LNCAP (cell line): ENCODE measurements at regions not wholly inside any gene's neighbourhood (a gene's known extent, or its start where the extent isn't known, plus 50 kb on each side); places are given as distances from the start of the nearest gene placed in this dataset.

Experiments used
- TF ChIP-seq, protein P1 (sequence below): fragments of 450-650 bp; IDR thresholded peaks from 2 replicates; pipeline ENCODE4 v1.5.1; 2017; ENCODE audit warnings: mild to moderate bottlenecking

- TF ChIP-seq, protein P1, sequence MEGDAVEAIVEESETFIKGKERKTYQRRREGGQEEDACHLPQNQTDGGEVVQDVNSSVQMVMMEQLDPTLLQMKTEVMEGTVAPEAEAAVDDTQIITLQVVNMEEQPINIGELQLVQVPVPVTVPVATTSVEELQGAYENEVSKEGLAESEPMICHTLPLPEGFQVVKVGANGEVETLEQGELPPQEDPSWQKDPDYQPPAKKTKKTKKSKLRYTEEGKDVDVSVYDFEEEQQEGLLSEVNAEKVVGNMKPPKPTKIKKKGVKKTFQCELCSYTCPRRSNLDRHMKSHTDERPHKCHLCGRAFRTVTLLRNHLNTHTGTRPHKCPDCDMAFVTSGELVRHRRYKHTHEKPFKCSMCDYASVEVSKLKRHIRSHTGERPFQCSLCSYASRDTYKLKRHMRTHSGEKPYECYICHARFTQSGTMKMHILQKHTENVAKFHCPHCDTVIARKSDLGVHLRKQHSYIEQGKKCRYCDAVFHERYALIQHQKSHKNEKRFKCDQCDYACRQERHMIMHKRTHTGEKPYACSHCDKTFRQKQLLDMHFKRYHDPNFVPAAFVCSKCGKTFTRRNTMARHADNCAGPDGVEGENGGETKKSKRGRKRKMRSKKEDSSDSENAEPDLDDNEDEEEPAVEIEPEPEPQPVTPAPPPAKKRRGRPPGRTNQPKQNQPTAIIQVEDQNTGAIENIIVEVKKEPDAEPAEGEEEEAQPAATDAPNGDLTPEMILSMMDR: no peak
Observed at GRCh38 chr1:95701450-95702173, 467.6 kb downstream of the RWDD3 start.

- TF ChIP-seq, protein P1: no peak
Observed at GRCh38 chr1:95703046-95703445, 469.0 kb downstream of the RWDD3 start.

- TF ChIP-seq, protein P1: no peak
Observed at GRCh38 chr1:95716097-95716496, 482.1 kb downstream of the RWDD3 start.

GRCh38 chr1:95716550-95716949 is 482.5 kb downstream of the RWDD3 start:
- TF ChIP-seq, protein P1: no peak

- TF ChIP-seq, protein P1: no peak
Observed at GRCh38 chr1:95723346-95723745, 489.3 kb downstream of the RWDD3 start.

- TF ChIP-seq, protein P1: no peak
Observed at GRCh38 chr1:95728841-95729240, 494.8 kb downstream of the RWDD3 start.

- TF ChIP-seq, protein P1: no peak
Observed at GRCh38 chr1:95730986-95731385, 497.0 kb downstream of the RWDD3 start.

DNA sequence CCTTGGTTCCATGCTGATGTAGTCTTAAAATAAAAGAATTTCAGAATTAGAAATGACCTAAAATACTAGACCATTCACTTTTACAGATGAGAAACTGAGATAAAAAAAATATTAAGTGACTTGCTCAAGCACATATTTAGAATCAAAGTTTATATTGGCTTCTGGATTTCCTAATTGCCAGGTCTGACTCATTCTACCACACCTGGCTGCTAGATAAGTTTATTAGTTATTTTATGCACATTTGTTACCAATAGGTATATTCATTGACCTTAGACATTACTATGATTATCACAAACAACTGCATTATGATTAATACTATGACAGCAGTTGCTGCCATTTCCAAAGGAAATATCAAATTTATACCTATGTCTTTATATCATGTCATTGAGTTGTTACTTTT is 497.5 kb downstream of the RWDD3 start:
- TF ChIP-seq, protein P1: no peak
